Common myeloid progenitor, CD34-positive (primary cell): ENCODE measurements at regions not wholly inside any gene's neighbourhood (a gene's known extent, or its start where the extent isn't known, plus 50 kb on each side); places are given as distances from the start of the nearest gene placed in this dataset.

ENCODE experiments used
- CTCF ChIA-PET: fragments of 350-600 bp; sonication (Branson Sonifier 250); formaldehyde crosslinking; loops from one replicate; lab custom pipeline; 2021; ENCODE audit warnings: antibody characterized with exemption; lab: Charles Lee
- POLR2A ChIA-PET: fragments of 350-600 bp; sonication (Branson Sonifier 250); formaldehyde crosslinking; loops from one replicate; lab custom pipeline; 2021; ENCODE audit warnings: antibody characterized with exemption; lab: Charles Lee
- DNase-seq, 3 donors: peaks; one replicate each; pipeline versions ENCODE4 v3.0.0 to v3.0.0-alpha.2; 2013
- H3K27ac ChIP-seq, 2 experiments: 1 replicate in 1 of 2; 2 replicates in 1 of 2; pipeline ENCODE4 v1.7.0; 2013; ENCODE audit warnings: inconsistent platforms in 2 of 2, low read length in 2 of 2, mild to moderate bottlenecking in 2 of 2, low read depth in 1 of 2, moderate library complexity in 1 of 2; ENCODE audit not compliant: severe bottlenecking in 2 of 2, insufficient read depth in 1 of 2, poor library complexity in 1 of 2
- H3K27me3 ChIP-seq, 5 experiments: replicated peaks in 2 of 5; 1 replicate in 3 of 5; 2 replicates in 2 of 5; pipeline versions ENCODE4 v1.6.1 to v1.7.0; 2013; ENCODE audit warnings: low read length in 4 of 5, mild to moderate bottlenecking in 2 of 5, moderate library complexity in 2 of 5, inconsistent platforms in 1 of 5; ENCODE audit not compliant: insufficient read depth in 5 of 5, control insufficient read depth in 4 of 5
- H3K36me3 ChIP-seq, 4 experiments: 1 replicate in 2 of 4; 2 replicates in 2 of 4; pipeline versions ENCODE4 v1.6.1 to v1.7.0; 2013; ENCODE audit warnings: low read length in 3 of 4, control low read depth in 1 of 4, mild to moderate bottlenecking in 1 of 4; ENCODE audit not compliant: control insufficient read depth in 4 of 4, insufficient read depth in 4 of 4
- H3K4me1 ChIP-seq, 4 experiments: 1 replicate in 3 of 4; 2 replicates in 1 of 4; pipeline versions ENCODE4 v1.6.1 to v1.7.1; 2013; ENCODE audit warnings: low read length in 3 of 4, mild to moderate bottlenecking in 3 of 4, control low read depth in 1 of 4, inconsistent platforms in 1 of 4, moderate library complexity in 1 of 4; ENCODE audit not compliant: control insufficient read depth in 4 of 4, insufficient read depth in 4 of 4; ENCODE audit errors: control extremely low read depth in 1 of 4
- H3K4me3 ChIP-seq, 7 experiments: 1 replicate in 4 of 7; 2 replicates in 3 of 7; pipeline versions ENCODE4 v1.5.1 to v1.7.0; 2013; ENCODE audit warnings: mild to moderate bottlenecking in 7 of 7, low read length in 6 of 7, moderate library complexity in 6 of 7, inconsistent platforms in 2 of 7, low read depth in 2 of 7, control low read depth in 1 of 7; ENCODE audit not compliant: insufficient read depth in 4 of 7, control insufficient read depth in 1 of 7; ENCODE audit errors: extremely low read depth in 1 of 7
- H3K9me3 ChIP-seq, 5 experiments: 1 replicate in 4 of 5; 2 replicates in 1 of 5; pipeline versions ENCODE4 v1.6.1 to v1.7.1; 2013; ENCODE audit warnings: low read length in 4 of 5, mild to moderate bottlenecking in 2 of 5, inconsistent platforms in 1 of 5, low read depth in 1 of 5, moderate library complexity in 1 of 5; ENCODE audit not compliant: control insufficient read depth in 4 of 5, insufficient read depth in 2 of 5; ENCODE audit errors: control extremely low read depth in 1 of 5
- WGBS: methylation state at CpG from one replicate; pipeline ENCODE4 v1.1.5; 2013; ENCODE audit not compliant: insufficient coverage; 5-methylcytosine and 5-hydroxymethylcytosine counted together

- H3K9me3 ChIP-seq = peaks cover 0 to 4% (median 1%) of the 10 kb centered on the region in 5 experiments
- H3K4me3 ChIP-seq = no peak overlapping the region
- H3K36me3 ChIP-seq = no peaks in the 10 kb centered on the region
- H3K4me1 ChIP-seq = peaks cover 8 to 25% (median 20%) of the 10 kb centered on the region in 4 experiments
- H3K27ac ChIP-seq = no peak overlapping the region
- H3K27me3 ChIP-seq = no peaks in the 10 kb centered on the region
- ChIA-PET CTCF (interaction anchor here (1.2 to 1.4 kb wide), 2 partner anchors 8 to 161 kb away, joined by 3 read pairs; no protein-coding TSS in a partner anchor), POLR2A (no interaction called here)
- no peak for DNase-seq
These were observed 623.3 kb upstream of the NR5A2 start for GRCh38 chr1:199404191-199404590.

GRCh38 chr1:199404976-199405375, 622.5 kb upstream of the NR5A2 start:
- Histone ChIP-seq H3K36me3 (no peaks in the 10 kb centered on the region), H3K9me3 (peaks cover 0 to 4% (median 1%) of the 10 kb centered on the region in 5 experiments), H3K4me1 (peaks cover 8 to 19% (median 18%) of the 10 kb centered on the region in 4 experiments), H3K27ac (no peak overlapping the region), H3K4me3 (no peak overlapping the region), H3K27me3 (no peaks in the 10 kb centered on the region)
- DNase-seq = no peak
- ChIA-PET CTCF (interaction anchor here (0.8 kb wide), 1 partner anchor 159 kb away, joined by 3 read pairs; no protein-coding TSS in a partner anchor), POLR2A (no interaction called here)

GRCh38 chr1:199405634-199406196, 621.8 kb upstream of the NR5A2 start:
- Histone ChIP-seq H3K4me1 (peaks cover 5 to 14% (median 12%) of the 10 kb centered on the region in 4 experiments), H3K27me3 (no peaks in the 10 kb centered on the region), H3K36me3 (no peaks in the 10 kb centered on the region), H3K27ac (no peak overlapping the region), H3K9me3 (peaks cover 0 to 4% (median 1%) of the 10 kb centered on the region in 5 experiments), H3K4me3 (no peak overlapping the region)
- WGBS = 100% methylated on average over 1 of the region's 3 CpGs
- POLR2A ChIA-PET = no interaction called here
- CTCF ChIA-PET = interaction anchor here (0.8 kb wide), 2 partner anchors 21 to 158 kb away, joined by 3 read pairs; no protein-coding TSS in a partner anchor
- DNase-seq = no peak

- no peak for DNase-seq
These were observed 617.0 kb upstream of the NR5A2 start for GRCh38 chr1:199410462-199410861.

GRCh38 chr1:199411506-199411905, 616.0 kb upstream of the NR5A2 start:
- Histone ChIP-seq H3K4me1 (no peaks in the 10 kb centered on the region), H3K27ac (no peak overlapping the region), H3K36me3 (no peaks in the 10 kb centered on the region), H3K9me3 (peaks cover 0 to 8% (median 4%) of the 10 kb centered on the region in 5 experiments), H3K4me3 (no peak overlapping the region), H3K27me3 (no peaks in the 10 kb centered on the region)
- ChIA-PET CTCF (interaction anchor here (0.6 kb wide), 1 partner anchor 8 kb away, joined by 3 read pairs; no protein-coding TSS in a partner anchor), POLR2A (no interaction called here)
- DNase-seq = no peak

More at GRCh38 chr1:199410462-199410861, 617.0 kb upstream of the NR5A2 start:
- ChIA-PET CTCF (no interaction called here), POLR2A (no interaction called here)
- H3K27me3 ChIP-seq = no peaks in the 10 kb centered on the region
- H3K36me3 ChIP-seq = no peaks in the 10 kb centered on the region
- no peak overlapping the region for H3K27ac ChIP-seq
- WGBS = 100% methylated on average over 3 of the region's 3 CpGs
- peaks cover 0 to 4% (median 2%) of the 10 kb centered on the region in 5 experiments for H3K9me3 ChIP-seq
- H3K4me3 ChIP-seq = no peak overlapping the region
- H3K4me1 ChIP-seq = no peaks in the 10 kb centered on the region

GRCh38 chr1:199422206-199422605, 605.3 kb upstream of the NR5A2 start:
- Histone ChIP-seq H3K36me3 (no peaks in the 10 kb centered on the region), H3K4me1 (no peaks in the 10 kb centered on the region), H3K27ac (no peak overlapping the region), H3K4me3 (no peak overlapping the region), H3K27me3 (no peaks in the 10 kb centered on the region), H3K9me3 (peaks cover 0 to 8% (median 0%) of the 10 kb centered on the region in 5 experiments)
- 86% methylated on average over 1 of the region's 1 CpG for WGBS
- DNase-seq = no peak
- POLR2A ChIA-PET = no interaction called here
- CTCF ChIA-PET = interaction anchor here (0.8 to 1.7 kb wide), 2 partner anchors 9 to 14 kb away, joined by 3 to 5 read pairs; no protein-coding TSS in a partner anchor

GRCh38 chr1:199447906-199448305, 579.6 kb upstream of the NR5A2 start:
- DNase-seq = no peak

More at GRCh38 chr1:199447906-199448305, 579.6 kb upstream of the NR5A2 start:
- Histone ChIP-seq H3K36me3 (no peaks in the 10 kb centered on the region), H3K27me3 (no peaks in the 10 kb centered on the region), H3K4me3 (no peak overlapping the region), H3K27ac (no peak overlapping the region), H3K4me1 (no peaks in the 10 kb centered on the region), H3K9me3 (peaks cover 0 to 3% (median 0%) of the 10 kb centered on the region in 5 experiments)
- POLR2A ChIA-PET = no interaction called here
- CTCF ChIA-PET = no interaction called here
- WGBS = 90% methylated on average over 4 of the region's 4 CpGs
